ENCODE measurements at regions not wholly inside any gene's neighbourhood (a gene's known extent, or its start where the extent isn't known, plus 50 kb on each side); places are given as distances from the start of the nearest gene placed in this dataset.
A peak's percentile ranks its signal among the peaks of the same experiment; 100 is the strongest.

- in situ Hi-C loops (cut with HindIII; ENCODE audit: low pct_ligation_motif_present, low pct_unique_long_range_greater_than_20kb, low sequenced_read_pairs), result no loop called here
- no peak for DNase-seq
Observed at GRCh38 chr3:168473334-168473890, 377.7 kb upstream of the GOLIM4 start.

DNA sequence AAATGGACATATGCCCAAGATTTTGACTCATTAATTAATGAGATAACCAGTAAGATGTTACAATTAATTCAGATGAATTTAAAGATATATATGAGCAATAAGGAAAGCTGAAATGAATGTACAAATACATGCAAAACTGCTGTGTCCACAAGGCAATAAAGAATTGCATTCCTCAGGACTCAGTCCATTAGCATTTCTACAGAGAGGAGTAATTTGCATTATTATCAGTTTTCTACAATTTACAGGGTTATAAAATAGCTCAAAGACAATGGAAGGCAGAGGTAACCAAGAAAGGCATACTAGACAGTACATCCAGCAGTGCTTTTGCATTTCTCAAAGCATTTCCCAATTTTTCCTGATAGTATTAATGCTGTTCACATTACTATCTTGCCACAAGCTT, 377.1 kb upstream of the GOLIM4 start:
- in situ Hi-C loops (cut with HindIII; ENCODE audit: low pct_ligation_motif_present, low pct_unique_long_range_greater_than_20kb, low sequenced_read_pairs), result no loop called here
- no peak for DNase-seq

GRCh38 chr3:168470380-168470779, 374.7 kb upstream of the GOLIM4 start:
- in situ Hi-C loops (cut with HindIII; ENCODE audit: low pct_ligation_motif_present, low pct_unique_long_range_greater_than_20kb, low sequenced_read_pairs), result no loop called here
- DNase-seq, result no peak

DNA sequence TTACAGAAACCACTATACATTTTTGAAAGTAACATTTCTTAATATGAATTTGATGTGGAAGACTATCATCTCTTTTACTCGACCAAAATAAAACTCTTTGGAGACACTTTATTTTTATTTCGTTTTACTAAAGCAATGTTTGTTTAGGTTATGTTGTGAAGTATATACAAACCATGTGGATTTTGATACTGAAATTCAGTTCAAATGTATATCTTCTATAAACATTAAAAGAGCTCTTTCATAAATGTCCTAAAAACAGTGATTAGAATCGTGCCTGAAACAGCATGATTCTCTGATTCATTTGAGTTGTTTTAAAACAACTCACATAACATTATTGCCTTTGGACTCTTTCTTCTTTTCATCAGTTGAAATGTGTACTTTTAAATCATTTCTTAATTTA, 373.7 kb upstream of the GOLIM4 start:
- in situ Hi-C loops (cut with HindIII; ENCODE audit: low pct_ligation_motif_present, low pct_unique_long_range_greater_than_20kb, low sequenced_read_pairs), result no loop called here
- DNase-seq, result no peak

- DNase-seq, result peak; percentile 43
Observed at GRCh38 chr3:168467115-168467714, 371.5 kb upstream of the GOLIM4 start.

DNA sequence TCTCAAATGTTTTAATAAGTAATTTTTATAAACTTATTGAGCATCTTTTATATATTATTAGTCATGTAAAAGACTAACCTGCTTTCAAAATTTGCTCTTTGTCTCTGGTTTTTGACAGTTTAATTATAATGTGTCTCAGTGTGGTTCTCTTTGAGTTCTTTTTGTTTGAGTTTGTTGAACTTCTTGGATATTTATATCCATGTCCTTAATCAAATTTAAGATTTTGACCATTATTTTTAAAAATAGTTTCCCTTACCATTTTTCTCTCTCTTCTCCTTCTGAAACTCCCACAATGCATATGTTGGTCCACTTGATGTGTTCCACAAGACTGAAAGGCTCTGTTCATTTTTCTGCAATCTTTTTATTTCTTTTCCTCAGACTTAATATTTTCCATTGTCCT, 366.1 kb upstream of the GOLIM4 start:
- no peak for DNase-seq
- in situ Hi-C loops (cut with HindIII; ENCODE audit: low pct_ligation_motif_present, low pct_unique_long_range_greater_than_20kb, low sequenced_read_pairs), result no loop called here

More at GRCh38 chr3:168467115-168467714, 371.5 kb upstream of the GOLIM4 start:
- in situ Hi-C loops (cut with HindIII; ENCODE audit: low pct_ligation_motif_present, low pct_unique_long_range_greater_than_20kb, low sequenced_read_pairs), result no loop called here

DNA sequence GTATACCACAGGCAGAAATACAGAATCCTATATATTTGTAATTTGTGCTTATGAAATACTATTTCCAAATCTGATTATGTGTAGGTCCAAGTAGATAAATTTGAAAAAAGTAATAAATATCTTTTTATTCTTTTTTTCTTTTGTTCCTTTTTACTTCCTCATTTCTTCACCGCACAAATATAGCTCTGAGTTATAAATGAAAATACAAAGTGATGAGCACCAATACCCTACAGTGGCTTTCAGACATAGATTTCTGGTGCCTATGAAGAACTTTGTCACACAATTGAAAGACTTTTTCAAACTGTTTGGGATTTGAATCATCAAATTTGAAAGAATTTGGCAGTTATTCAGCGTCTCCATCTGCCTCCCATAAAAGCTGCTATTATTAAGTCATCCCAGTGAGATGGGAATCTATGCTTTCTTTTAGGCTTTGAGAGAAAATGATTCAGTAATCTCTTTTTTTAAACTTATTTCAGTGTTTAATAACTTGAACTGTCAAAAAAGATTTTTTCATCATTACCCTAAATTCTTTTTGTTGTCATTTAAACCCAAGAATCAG, 363.6 kb upstream of the GOLIM4 start:
- DNase-seq, result no peak
- in situ Hi-C loops (cut with HindIII; ENCODE audit: low pct_ligation_motif_present, low pct_unique_long_range_greater_than_20kb, low sequenced_read_pairs), result no loop called here

- in situ Hi-C loops (cut with HindIII; ENCODE audit: low pct_ligation_motif_present, low pct_unique_long_range_greater_than_20kb, low sequenced_read_pairs), result no loop called here
- no peak for DNase-seq
Observed at GRCh38 chr3:168457954-168458539, 362.3 kb upstream of the GOLIM4 start.

DNA sequence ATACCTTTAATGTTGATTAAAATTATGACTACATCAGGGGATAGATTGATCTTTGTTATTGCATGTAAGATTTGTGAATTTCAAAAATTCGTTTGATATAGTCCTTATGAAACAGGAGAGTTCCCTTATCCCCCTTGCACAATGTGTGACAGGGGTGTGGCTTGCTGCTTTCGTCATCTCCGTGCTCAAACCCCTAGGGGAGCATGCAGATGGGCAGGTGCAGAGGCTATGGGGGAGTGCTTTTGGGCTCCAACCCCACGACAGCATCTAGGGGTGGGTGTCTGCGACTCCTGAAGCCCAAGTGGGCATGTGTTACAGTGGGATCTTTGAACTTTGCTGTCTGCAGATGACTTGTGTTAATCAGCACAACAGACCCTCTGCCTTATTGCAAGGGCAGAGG, 360.1 kb upstream of the GOLIM4 start:
- in situ Hi-C loops (cut with HindIII; ENCODE audit: low pct_ligation_motif_present, low pct_unique_long_range_greater_than_20kb, low sequenced_read_pairs), result no loop called here

GRCh38 chr3:168453623-168454022, 357.9 kb upstream of the GOLIM4 start:
- in situ Hi-C loops (cut with HindIII; ENCODE audit: low pct_ligation_motif_present, low pct_unique_long_range_greater_than_20kb, low sequenced_read_pairs), result no loop called here
- DNase-seq, result no peak

More for the DNA sequence above, 360.1 kb upstream of the GOLIM4 start:
- no peak for DNase-seq

- in situ Hi-C loops (cut with HindIII; ENCODE audit: low pct_ligation_motif_present, low pct_unique_long_range_greater_than_20kb, low sequenced_read_pairs), result no loop called here
- no peak for DNase-seq
Observed at GRCh38 chr3:168443965-168444364, 348.2 kb upstream of the GOLIM4 start.

GRCh38 chr3:168442502-168442901, 346.8 kb upstream of the GOLIM4 start:
- in situ Hi-C loops (cut with HindIII; ENCODE audit: low pct_ligation_motif_present, low pct_unique_long_range_greater_than_20kb, low sequenced_read_pairs), result no loop called here
- no peak for DNase-seq

- DNase-seq, result no peak
- in situ Hi-C loops (cut with HindIII; ENCODE audit: low pct_ligation_motif_present, low pct_unique_long_range_greater_than_20kb, low sequenced_read_pairs), result no loop called here
Observed at GRCh38 chr3:168436245-168436724, 340.6 kb upstream of the GOLIM4 start.

DNA sequence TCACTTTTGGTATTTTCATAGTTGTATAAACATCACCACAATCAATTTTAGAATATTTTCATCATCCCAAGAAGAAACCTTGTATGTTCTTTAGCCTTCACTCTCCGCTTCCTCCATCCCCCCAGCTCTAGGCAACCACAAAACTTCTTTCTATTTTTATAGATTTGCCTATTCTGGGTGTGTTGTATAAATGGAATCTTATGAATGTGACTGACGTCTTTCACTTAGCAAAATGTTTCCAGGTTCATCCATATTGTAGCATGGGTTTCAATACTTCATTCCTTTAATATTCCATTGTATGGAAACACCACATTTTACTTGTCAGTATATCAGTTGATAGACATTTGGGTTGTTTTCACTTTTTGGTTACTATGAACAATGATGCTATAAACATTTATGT, 335.8 kb upstream of the GOLIM4 start:
- DNase-seq, result no peak
- in situ Hi-C loops (cut with HindIII; ENCODE audit: low pct_ligation_motif_present, low pct_unique_long_range_greater_than_20kb, low sequenced_read_pairs), result no loop called here

GRCh38 chr3:168427835-168428475, 332.2 kb upstream of the GOLIM4 start:
- in situ Hi-C loops (cut with HindIII; ENCODE audit: low pct_ligation_motif_present, low pct_unique_long_range_greater_than_20kb, low sequenced_read_pairs), result no loop called here
- no peak for DNase-seq

GRCh38 chr3:168427156-168427555, 331.4 kb upstream of the GOLIM4 start:
- DNase-seq, result no peak
- in situ Hi-C loops (cut with HindIII; ENCODE audit: low pct_ligation_motif_present, low pct_unique_long_range_greater_than_20kb, low sequenced_read_pairs), result no loop called here

- in situ Hi-C loops (cut with HindIII; ENCODE audit: low pct_ligation_motif_present, low pct_unique_long_range_greater_than_20kb, low sequenced_read_pairs), result no loop called here
- no peak for DNase-seq
Observed at GRCh38 chr3:168425936-168426595, 330.3 kb upstream of the GOLIM4 start.

- in situ Hi-C loops (cut with HindIII; ENCODE audit: low pct_ligation_motif_present, low pct_unique_long_range_greater_than_20kb, low sequenced_read_pairs), result no loop called here
- DNase-seq, result no peak
Observed at GRCh38 chr3:168424059-168424734, 328.5 kb upstream of the GOLIM4 start.

All from ACHN (cell line).